Retinal pigment epithelial cell (primary cell): ENCODE measurements at regions not wholly inside any gene's neighbourhood (a gene's known extent, or its start where the extent isn't known, plus 50 kb on each side); places are given as distances from the start of the nearest gene placed in this dataset.

Source experiments
- DNase-seq: peaks from one replicate; pipeline ENCODE4 v3.0.0-alpha.2; 2010; ENCODE audit warnings: low read depth
- H3K4me3 ChIP-seq: 2 replicates; pipeline ENCODE4 v1.5.1; 2011; ENCODE audit warnings: mild to moderate bottlenecking, low read length, control low read depth, moderate library complexity
- TF ChIP-seq, protein P1 (sequence below): conservative IDR thresholded peaks from 2 replicates; pipeline ENCODE4 v1.5.1; 2011; ENCODE audit warnings: low read depth, low read length, control low read depth, inconsistent platforms

DNA sequence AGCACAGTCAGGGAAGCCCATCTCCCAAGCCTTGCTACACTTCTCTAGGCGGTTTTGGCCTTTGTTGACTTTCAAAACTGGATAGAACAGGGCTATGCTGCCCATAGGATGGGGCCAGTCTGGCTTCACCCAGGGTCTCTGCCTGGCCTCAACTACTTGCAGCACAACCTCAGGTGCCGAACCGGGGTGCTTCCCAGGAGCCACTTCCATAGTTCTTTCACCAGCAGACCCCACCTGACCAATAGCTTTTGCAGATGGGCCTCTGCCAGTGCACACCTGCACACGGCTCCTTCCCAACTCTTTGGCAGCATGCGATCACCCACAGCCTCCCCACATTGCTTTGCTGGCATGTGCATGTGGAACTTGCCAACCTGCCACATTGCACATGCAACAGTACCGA lies 331.6 kb downstream of the CPS1 start:
- no peak for DNase-seq
- TF ChIP-seq, protein P1, sequence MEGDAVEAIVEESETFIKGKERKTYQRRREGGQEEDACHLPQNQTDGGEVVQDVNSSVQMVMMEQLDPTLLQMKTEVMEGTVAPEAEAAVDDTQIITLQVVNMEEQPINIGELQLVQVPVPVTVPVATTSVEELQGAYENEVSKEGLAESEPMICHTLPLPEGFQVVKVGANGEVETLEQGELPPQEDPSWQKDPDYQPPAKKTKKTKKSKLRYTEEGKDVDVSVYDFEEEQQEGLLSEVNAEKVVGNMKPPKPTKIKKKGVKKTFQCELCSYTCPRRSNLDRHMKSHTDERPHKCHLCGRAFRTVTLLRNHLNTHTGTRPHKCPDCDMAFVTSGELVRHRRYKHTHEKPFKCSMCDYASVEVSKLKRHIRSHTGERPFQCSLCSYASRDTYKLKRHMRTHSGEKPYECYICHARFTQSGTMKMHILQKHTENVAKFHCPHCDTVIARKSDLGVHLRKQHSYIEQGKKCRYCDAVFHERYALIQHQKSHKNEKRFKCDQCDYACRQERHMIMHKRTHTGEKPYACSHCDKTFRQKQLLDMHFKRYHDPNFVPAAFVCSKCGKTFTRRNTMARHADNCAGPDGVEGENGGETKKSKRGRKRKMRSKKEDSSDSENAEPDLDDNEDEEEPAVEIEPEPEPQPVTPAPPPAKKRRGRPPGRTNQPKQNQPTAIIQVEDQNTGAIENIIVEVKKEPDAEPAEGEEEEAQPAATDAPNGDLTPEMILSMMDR, result no peak
- no peak overlapping the region for H3K4me3 ChIP-seq

DNA sequence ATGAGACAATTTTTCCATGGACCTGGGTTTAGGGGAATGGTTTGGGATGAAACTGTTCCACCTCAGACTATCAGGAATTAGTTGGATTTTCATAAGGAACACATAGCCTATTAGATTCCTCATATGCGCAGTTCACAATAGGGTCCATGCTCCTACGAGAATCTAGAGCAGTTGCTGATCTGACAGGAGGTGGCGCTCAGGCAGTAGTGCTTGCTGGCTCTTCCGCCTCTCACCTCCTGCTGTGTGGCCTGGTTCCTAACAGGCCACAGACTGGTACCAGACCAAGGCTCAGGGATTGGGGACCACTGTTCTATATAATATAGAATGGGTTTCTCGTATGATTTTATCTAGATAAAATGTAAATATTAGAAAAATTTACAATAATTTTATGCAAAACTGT lies 338.7 kb downstream of the CPS1 start:
- H3K4me3 ChIP-seq, result no peak overlapping the region
- no peak for DNase-seq
- TF ChIP-seq, protein P1, result no peak

DNA sequence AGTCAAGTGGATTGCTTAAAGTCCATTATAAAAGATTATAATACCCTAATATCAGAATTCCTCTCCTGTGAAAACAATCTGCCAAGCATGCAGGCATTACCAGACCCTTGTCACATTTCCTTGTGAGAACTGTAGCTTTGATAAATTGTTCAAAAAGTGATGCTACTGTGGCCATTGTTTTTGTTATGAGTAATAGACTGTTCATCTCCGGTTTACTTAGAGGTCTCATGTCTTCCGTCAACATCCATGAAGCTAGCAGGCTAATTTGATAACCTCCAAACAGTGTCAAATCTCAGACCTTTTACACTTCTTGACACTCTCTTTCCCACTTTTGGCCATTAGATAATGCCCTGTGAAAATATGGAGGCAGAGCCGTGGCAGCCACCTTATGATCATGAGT lies 342.7 kb downstream of the CPS1 start:
- TF ChIP-seq, protein P1, result no peak
- no peak overlapping the region for H3K4me3 ChIP-seq
- no peak for DNase-seq

DNA sequence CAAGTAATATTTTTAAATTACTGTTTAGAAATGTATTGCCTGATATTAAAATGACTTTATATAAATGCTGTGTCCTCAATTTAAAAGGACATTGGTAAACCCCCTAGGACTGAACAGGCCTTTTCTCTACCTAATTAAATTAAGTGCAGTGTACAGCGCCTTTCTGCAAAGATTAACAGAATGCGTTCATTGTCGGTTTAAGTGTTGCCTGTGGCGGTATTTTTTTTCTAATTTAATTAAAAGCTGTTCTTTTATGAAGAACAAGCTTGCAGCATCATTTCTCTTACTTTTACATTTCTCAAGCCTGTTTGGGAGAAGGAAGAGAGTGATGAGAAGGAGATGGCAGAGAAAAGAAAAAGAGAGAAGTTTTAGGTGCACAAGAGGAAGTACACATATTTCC lies 344.9 kb downstream of the CPS1 start:
- TF ChIP-seq, protein P1, result no peak
- DNase-seq, result no peak

DNA sequence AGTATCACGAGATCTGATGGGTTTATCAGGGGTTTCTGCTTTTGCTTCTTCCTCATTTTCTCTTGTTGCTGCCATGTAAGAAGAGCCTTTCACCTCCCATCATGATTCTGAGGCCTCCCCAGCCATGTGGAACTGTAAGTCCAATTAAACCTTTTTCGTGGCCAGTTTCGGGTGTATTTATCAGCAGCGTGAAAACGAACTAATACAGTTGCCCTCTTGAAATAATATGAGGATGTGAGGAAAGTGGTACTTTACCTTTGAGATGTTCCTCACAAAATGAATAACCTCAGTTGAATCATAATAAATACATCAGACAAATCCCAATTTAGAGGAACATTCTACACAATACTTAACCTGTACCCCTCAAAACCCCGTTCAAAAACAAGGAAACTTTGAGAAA lies 356.4 kb downstream of the CPS1 start:
- DNase-seq, result no peak
- TF ChIP-seq, protein P1, result no peak
- H3K4me3 ChIP-seq, result no peak overlapping the region

More for the DNA sequence above, 344.9 kb downstream of the CPS1 start:
- H3K4me3 ChIP-seq, result no peak overlapping the region

DNA sequence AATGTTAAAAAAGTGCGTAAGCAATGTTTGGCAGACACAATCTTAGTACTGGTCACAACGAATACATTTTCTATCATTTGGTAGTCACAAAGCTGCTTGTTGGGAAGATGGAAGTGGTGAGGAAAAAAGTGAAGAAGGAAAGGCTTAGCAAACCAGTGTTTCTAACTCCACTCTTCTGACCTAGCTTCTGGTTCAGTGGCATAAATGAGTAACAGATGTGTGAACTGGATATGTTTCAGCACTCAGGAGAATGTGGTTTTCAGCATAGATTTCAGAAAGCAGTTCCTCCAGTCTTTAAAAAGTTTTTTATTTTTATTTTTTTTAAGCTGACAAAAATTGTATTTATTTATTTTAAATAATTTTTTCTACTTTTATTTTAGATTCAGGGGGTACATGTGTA lies 357.1 kb downstream of the CPS1 start:
- TF ChIP-seq, protein P1, result no peak
- DNase-seq, result no peak

DNA sequence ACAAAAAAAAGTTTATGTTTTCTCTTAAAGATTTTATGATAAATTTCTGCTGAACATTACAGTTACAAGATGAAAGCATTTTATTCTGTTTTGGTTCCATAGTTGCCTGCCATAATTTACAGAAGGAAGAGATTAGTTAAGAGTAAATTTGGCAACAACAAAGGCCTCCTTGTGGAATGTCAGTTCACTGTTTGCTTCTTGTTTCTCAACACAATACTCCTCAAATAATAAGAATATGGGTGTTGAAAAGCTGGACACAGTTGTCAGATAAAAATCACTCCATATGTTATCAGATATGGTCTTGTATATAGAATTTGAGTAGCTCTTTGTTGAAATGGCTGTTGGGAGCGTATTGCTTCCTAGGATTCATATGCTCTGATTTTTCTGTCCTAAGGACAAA lies 359.5 kb downstream of the CPS1 start:
- TF ChIP-seq, protein P1, result no peak
- no peak for DNase-seq
- H3K4me3 ChIP-seq, result no peak overlapping the region

More for the DNA sequence above, 357.1 kb downstream of the CPS1 start:
- no peak overlapping the region for H3K4me3 ChIP-seq
